AG09309 (cell line): ENCODE measurements at regions not wholly inside any gene's neighbourhood (a gene's known extent, or its start where the extent isn't known, plus 50 kb on each side); places are given as distances from the start of the nearest gene placed in this dataset.

Experiments
- DNase-seq: peaks from one replicate; pipeline ENCODE4 v3.0.0-alpha.2; 2010; ENCODE audit warnings: low read depth
- H3K4me3 ChIP-seq: 2 replicates; pipeline ENCODE4 v1.5.1; 2011; ENCODE audit warnings: mild to moderate bottlenecking, low read depth, low read length, moderate library complexity; ENCODE audit not compliant: control insufficient read depth
- TF ChIP-seq, protein P1 (sequence below): IDR thresholded peaks from 2 replicates; pipeline ENCODE4 v1.5.1; 2011; ENCODE audit warnings: mild to moderate bottlenecking, low read depth, low read length, inconsistent platforms; ENCODE audit not compliant: insufficient read depth, control insufficient read depth; ENCODE audit errors: missing control alignments

DNA sequence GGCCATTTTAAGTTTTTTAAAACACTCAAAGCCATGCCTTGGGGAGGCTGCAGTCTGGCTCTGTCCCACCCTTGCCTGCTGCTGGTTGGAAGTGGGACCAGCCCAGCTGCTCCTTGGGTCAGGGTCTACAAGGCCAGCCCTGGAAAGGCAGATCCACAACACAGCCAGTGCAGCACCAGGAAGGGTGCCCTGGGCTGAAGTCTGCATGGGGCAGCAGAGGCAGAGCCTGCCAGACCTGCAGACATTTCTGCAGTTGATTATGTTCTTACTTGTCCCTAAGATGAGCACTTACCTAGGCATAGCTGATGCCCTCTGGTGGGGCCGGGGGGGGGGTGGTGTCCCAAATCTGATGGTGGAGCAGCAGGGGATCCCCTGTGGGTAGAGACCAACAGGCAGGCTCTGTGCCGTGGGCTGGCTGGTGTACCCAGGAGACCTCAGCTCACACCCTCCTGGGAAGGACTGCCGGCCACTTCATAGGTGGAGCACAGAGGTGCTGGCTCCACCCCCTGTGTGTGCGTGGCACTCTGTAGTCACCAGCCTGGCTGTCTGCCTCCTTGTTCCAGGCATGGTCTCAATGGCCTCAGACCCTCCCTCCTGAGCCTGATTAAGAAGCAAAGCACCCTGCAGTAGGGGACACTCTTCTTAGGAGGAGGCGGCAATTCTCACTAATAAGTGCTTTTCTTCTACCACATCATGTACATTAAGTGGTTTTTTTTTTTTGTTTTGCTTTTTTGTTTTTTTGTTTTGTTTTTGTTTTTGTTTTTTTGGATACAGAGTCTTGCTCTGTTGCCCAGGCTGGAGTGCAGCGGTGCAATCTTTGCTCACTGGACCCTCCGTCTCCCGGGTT, 97.4 kb upstream of the KLF13 start:
- TF ChIP-seq, protein P1, sequence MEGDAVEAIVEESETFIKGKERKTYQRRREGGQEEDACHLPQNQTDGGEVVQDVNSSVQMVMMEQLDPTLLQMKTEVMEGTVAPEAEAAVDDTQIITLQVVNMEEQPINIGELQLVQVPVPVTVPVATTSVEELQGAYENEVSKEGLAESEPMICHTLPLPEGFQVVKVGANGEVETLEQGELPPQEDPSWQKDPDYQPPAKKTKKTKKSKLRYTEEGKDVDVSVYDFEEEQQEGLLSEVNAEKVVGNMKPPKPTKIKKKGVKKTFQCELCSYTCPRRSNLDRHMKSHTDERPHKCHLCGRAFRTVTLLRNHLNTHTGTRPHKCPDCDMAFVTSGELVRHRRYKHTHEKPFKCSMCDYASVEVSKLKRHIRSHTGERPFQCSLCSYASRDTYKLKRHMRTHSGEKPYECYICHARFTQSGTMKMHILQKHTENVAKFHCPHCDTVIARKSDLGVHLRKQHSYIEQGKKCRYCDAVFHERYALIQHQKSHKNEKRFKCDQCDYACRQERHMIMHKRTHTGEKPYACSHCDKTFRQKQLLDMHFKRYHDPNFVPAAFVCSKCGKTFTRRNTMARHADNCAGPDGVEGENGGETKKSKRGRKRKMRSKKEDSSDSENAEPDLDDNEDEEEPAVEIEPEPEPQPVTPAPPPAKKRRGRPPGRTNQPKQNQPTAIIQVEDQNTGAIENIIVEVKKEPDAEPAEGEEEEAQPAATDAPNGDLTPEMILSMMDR = no peak
- DNase-seq = no peak
- no peak overlapping the region for H3K4me3 ChIP-seq

DNA sequence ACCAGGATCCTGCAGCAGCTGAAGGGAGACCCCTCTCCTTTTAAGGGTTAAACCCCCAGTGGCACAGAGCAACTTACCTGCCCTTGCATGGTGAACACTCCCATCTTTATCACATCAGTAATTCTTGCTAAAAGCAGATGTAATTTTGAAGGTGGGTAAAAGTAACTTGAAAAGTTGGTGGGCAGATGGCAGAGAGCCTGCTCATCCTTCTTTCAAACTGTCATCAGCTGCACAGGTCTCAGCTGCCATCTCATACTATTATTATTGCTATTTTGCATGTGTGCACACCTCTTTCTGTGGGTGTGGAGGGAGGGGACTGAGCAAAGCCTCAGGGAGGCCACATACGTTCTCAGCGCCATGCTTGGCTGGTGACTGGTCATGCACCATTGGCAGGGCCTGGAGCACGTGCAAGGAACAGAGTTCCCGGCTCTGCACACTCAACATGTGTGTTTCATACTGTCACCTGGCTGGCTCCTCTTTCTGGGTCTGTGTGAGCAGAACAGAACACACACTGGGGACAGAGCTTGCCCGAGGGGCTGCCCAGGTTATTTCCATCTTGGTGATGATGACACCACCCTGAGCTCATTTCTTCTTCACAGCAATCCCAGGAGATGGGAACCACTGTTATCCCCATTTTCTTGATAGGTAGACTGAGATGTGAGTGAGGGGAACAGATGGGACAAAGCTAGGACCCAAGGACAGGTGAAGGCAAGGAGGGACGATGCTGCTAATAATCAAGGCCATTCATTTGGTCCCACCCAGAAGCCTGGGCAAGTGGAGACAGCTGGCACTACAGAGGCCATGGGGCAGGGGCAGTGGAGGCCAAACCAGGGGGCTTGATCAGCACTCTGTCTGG, 95.8 kb upstream of the KLF13 start:
- no peak overlapping the region for H3K4me3 ChIP-seq
- TF ChIP-seq, protein P1 = no peak
- no peak for DNase-seq

DNA sequence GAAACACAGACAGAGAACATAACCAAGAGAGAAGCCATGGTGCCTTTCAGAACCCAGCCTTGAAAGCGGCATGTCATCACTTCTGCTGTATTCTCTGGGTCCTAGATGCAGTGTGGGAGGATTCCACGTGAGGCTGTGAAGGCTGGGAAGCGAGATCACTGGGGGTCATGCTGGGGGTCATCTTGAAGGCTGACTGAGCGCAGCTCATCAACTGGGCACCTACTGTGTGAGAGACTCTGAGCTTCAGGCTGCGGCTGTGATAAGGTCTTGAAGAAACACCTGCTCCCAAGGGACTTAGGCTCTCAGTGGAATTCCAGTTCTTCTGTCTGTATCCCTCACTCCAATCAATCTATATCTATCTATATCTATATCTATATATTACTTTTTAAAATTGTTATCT, 91.8 kb upstream of the KLF13 start:
- no peak for DNase-seq
- TF ChIP-seq, protein P1 = no peak
- no peak overlapping the region for H3K4me3 ChIP-seq

DNA sequence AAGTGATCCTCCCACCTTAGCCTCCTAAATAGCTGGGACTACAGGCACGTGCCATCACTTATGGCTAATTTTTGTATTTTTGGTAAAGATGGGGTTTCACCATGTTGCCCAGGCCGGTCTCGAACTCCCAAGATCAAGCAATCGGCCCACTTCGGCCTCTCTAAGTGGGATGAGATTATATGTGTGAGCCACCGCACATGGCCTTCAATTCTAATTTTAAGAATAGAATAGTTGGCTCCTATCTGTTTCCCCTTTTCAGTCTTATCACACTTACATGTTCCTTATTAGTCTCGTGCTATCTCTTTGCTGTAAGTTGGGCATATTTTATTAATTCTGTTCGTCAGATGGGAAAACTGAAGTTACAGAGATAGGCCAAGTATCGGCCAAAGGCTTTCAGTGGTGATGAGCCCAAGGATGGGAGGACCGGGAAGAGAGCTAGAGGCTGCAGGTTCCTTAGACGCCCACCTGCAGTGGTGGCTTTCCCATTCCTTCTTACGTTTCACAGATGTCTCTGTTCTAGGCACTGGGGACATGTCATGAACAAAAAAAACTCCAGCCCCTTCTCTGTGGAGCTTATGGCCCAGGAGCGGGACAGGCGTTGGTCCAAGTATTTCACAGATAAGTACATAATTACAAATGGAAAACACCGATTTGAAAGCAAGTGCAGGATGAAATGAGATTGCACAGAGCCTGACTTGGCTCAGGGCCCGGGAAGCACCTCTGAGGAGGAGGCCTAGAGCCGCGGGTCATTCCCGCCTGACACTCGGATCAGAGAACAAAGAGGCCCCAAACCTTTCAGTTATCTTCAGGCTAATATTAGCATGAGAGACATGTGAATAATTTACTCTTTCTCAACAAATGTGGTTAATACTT, 91.1 kb upstream of the KLF13 start:
- no peak overlapping the region for H3K4me3 ChIP-seq
- TF ChIP-seq, protein P1 = no peak
- DNase-seq = no peak

DNA sequence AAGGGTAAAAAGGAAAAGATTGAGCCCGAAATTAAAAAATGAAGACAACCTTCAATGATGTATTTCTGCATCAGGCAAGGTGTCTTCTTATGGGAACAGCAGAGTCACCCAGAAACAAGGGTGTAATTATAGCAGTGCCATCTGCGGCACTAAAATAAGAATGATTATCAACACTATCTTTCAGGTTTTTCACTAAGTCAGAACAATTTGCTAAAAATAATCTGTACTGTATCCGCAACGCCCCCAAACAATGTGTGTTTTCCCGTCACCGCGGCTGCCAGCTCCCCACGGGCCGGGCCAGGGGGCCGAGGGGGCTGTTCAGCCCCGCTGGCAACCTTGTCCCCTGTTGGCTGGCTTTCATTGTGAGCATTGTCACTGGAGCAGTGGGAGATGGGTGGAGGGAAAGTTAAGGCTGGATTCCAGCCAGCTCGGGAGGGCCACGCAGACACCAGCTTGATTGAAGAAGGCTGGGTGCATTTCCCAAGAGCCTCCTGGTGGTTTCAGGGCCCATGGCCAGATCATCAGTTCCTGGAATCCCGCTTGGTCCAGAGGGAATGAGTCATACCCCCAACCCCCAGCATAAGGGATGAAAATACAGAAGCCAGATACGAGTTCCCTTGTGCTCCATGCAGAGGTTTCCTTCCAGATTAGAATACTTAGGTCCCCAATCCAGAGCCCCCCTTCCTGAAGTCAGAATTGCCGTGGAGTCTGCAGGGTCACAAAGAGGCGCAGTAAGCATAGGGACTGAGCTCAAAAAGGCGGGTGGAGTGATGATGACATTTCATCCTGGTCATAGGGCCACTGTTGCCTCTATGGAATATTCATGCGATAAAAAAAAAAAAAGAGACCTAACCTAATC, 90.2 kb upstream of the KLF13 start:
- TF ChIP-seq, protein P1 = no peak
- H3K4me3 ChIP-seq = peak overlapping the region; percentile 27
- DNase-seq = peak; percentile 88
